ENCODE measurements at regions not wholly inside any gene's neighbourhood (a gene's known extent, or its start where the extent isn't known, plus 50 kb on each side); places are given as distances from the start of the nearest gene placed in this dataset.

DNA sequence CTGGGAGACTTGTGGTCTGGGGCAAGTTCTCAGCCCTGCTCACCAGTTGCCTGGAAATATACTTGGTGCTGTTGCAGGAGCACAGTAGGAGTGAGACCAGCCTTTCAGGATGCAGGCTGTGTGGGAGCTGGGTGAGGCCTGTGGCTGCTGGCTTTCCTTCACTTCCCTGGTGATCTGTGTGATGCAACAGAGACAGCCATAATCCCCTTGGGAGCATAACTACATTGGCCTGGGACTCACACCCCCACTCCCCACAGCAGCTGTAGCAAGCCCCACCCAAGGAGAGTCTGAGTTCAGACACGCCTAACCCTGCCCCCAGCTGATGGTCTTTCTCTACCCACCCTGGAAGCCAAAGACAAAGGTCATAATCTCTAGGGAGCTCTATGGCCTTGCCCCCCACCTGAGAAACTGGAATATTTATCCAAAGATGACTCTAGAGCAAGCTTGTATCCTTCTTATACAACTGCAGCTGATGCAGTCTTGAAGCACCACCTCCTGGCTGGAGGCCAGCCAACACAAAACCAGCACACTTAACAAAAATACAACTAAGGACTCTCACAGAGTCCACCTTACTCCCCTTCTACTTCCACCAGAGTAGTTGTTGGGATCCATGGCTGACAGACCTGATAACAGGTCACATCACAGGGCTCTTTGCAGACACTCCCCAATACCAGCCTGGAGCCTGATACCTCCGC is 190.4 kb upstream of the CPNE8 start:
- H3K23ac ChIP-seq (ENCODE audit: insufficient read length, low read depth, low read length): no peak overlapping the region
- H3K23me2 ChIP-seq (ENCODE audit: insufficient read length, low read depth, low read length, poor library complexity, severe bottlenecking): no peaks in the 10 kb centered on the region
- H3K9me3 Mint-ChIP-seq: peaks cover 0 to 2% of the 10 kb centered on the region in 2 experiments; a peak in 2 of 5 replicates
- no CpG with 5 or more reads among the region's 2 CpGs for WGBS (ENCODE audit: extremely low coverage, insufficient read length, low lambda C conversion rate)
- no peaks in the 10 kb centered on the region for H3K9me3 ChIP-seq (ENCODE audit: control insufficient read depth, low read depth, low read length)
- no peak overlapping the region for H3T11ph ChIP-seq (ENCODE audit: low read length)
- no peak overlapping the region for H2BK12ac ChIP-seq (ENCODE audit: insufficient read length, low read depth, low read length)
- no peak overlapping the region for H2AFZ ChIP-seq (ENCODE audit: low read length)
- H4K20me1 ChIP-seq (ENCODE audit: control insufficient read depth, insufficient read depth, insufficient read length): no peaks in the 10 kb centered on the region
- peaks cover 5% of the 10 kb centered on the region; the same call in 1 of the 2 replicates for H3K4me1 ChIP-seq (ENCODE audit: insufficient read depth, low read length)
- H2AK5ac ChIP-seq (ENCODE audit: insufficient read length, low read length): no peak overlapping the region
- H3K27ac Mint-ChIP-seq: no peak overlapping the region
- H4K91ac ChIP-seq (ENCODE audit: insufficient read length, low read depth, low read length): no peak overlapping the region
- H3K27me3 Mint-ChIP-seq (ENCODE audit: low read depth): no peaks in the 10 kb centered on the region
- no peak overlapping the region for H4K8ac ChIP-seq (replicated peaks; ENCODE audit: insufficient read length, low read depth, low read length)
- no peak overlapping the region for H3K9ac ChIP-seq (ENCODE audit: extremely low read depth, insufficient read length, low read length)
- H3K4me3 Mint-ChIP-seq: no peak overlapping the region
- H3K56ac ChIP-seq (ENCODE audit: insufficient read length, low read depth, low read length): no peak overlapping the region
- no peak overlapping the region for H2BK120ac ChIP-seq (ENCODE audit: low read depth, low read length, poor library complexity, severe bottlenecking)
- H3K79me1 ChIP-seq (ENCODE audit: insufficient read depth, low read depth, low read length, poor library complexity, severe bottlenecking): no peaks in the 10 kb centered on the region
- no peaks in the 10 kb centered on the region for H3K79me2 ChIP-seq (ENCODE audit: insufficient read depth, low read length)
- H3K27ac ChIP-seq (ENCODE audit: insufficient read length, low read depth, low read length): no peak overlapping the region
- H3K14ac ChIP-seq (ENCODE audit: insufficient read depth, low read length): no peak overlapping the region; the same call in 1 of the 2 replicates
- no peak overlapping the region for H2BK15ac ChIP-seq (ENCODE audit: low read depth, low read length)
- H3K4me2 ChIP-seq (ENCODE audit: insufficient read depth, insufficient read length, low read length): no peak overlapping the region
- no peaks in the 10 kb centered on the region for H3K27me3 ChIP-seq (ENCODE audit: insufficient read depth, low read length)
- H3K36me3 Mint-ChIP-seq (ENCODE audit: insufficient read depth in 1 of 3, low read depth in 3 of 3): no peaks in the 10 kb centered on the region; a peak in 1 of 7 replicates
- H3K4ac ChIP-seq (ENCODE audit: low read depth, low read length): no peak overlapping the region
- H2BK5ac ChIP-seq (ENCODE audit: insufficient read length, low read length): no peak overlapping the region
- DNase-seq: no peak
- H2BK20ac ChIP-seq (ENCODE audit: low read depth, low read length, poor library complexity, severe bottlenecking): no peak overlapping the region
- no peak overlapping the region for H3K18ac ChIP-seq (ENCODE audit: insufficient read length, low read depth, low read length)
- TF ChIP-seq, protein P1, sequence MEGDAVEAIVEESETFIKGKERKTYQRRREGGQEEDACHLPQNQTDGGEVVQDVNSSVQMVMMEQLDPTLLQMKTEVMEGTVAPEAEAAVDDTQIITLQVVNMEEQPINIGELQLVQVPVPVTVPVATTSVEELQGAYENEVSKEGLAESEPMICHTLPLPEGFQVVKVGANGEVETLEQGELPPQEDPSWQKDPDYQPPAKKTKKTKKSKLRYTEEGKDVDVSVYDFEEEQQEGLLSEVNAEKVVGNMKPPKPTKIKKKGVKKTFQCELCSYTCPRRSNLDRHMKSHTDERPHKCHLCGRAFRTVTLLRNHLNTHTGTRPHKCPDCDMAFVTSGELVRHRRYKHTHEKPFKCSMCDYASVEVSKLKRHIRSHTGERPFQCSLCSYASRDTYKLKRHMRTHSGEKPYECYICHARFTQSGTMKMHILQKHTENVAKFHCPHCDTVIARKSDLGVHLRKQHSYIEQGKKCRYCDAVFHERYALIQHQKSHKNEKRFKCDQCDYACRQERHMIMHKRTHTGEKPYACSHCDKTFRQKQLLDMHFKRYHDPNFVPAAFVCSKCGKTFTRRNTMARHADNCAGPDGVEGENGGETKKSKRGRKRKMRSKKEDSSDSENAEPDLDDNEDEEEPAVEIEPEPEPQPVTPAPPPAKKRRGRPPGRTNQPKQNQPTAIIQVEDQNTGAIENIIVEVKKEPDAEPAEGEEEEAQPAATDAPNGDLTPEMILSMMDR (conservative IDR thresholded peaks at IDR 0.05): peak; percentile 35; the same call in 2 of the 3 replicates
- H4K5ac ChIP-seq (ENCODE audit: insufficient read length, low read depth, low read length): no peak overlapping the region
- peaks cover 19 to 29% of the 10 kb centered on the region in 2 experiments for H3K4me1 Mint-ChIP-seq

Measured in H9 (cell line).